WTC11 (cell line): ENCODE measurements at regions not wholly inside any gene's neighbourhood (a gene's known extent, or its start where the extent isn't known, plus 50 kb on each side); places are given as distances from the start of the nearest gene placed in this dataset.

Source experiments
- ATAC-seq: fragments of 200-7000 bp; cut with Tn5 transposase; 2 replicates; pipeline ENCODE4 v1.10.0; 2021; ENCODE audit warnings: mild to moderate bottlenecking, moderate library complexity
- CTCF ChIA-PET: fragments of 300-600 bp; sonication (Branson Sonifier 250); formaldehyde crosslinking; loops from one replicate; lab custom pipeline; 2021; ENCODE audit warnings: antibody characterized with exemption; lab: Charles Lee
- POLR2A ChIA-PET: fragments of 350-600 bp; sonication (Branson Sonifier 250); formaldehyde crosslinking; loops from one replicate; lab custom pipeline; 2021; ENCODE audit warnings: antibody characterized with exemption; lab: Charles Lee
- DNase-seq: peaks from one replicate; pipeline ENCODE4 v3.0.0; 2021; ENCODE audit warnings: low spot score
- H3K27ac Mint-ChIP-seq: 2 replicates; pipeline ENCODE4 v1.8.0; 2021; ENCODE audit warnings: mixed read lengths
- H3K27me3 Mint-ChIP-seq: 2 replicates; pipeline ENCODE4 v1.8.0; 2021; ENCODE audit warnings: low read depth, mild to moderate bottlenecking, moderate library complexity, mixed read lengths
- H3K36me3 Mint-ChIP-seq: 2 replicates; pipeline ENCODE4 v1.8.0; 2021; ENCODE audit warnings: mixed read lengths
- H3K4me1 Mint-ChIP-seq: 2 replicates; pipeline ENCODE4 v1.8.0; 2022; ENCODE audit warnings: mixed read lengths
- H3K4me3 Mint-ChIP-seq: 2 replicates; pipeline ENCODE4 v1.8.0; 2021; ENCODE audit warnings: mild to moderate bottlenecking, moderate library complexity, mixed read lengths
- H3K9me3 Mint-ChIP-seq: 2 replicates; pipeline ENCODE4 v1.8.0; 2021; ENCODE audit warnings: mixed read lengths
- ATF1 ChIP-seq: sonication (generic); formaldehyde crosslinking; IDR thresholded peaks from 2 replicates; pipeline ENCODE4 v1.8.1; 2023; ENCODE audit warnings: mild to moderate bottlenecking, moderate library complexity, missing genetic modification reagents
- CBFB ChIP-seq: sonication (generic); formaldehyde crosslinking; IDR thresholded peaks from 2 replicates; pipeline ENCODE4 v1.8.1; 2022; ENCODE audit warnings: mild to moderate bottlenecking, low read depth, missing genetic modification reagents
- FOXJ3 ChIP-seq: sonication (generic); formaldehyde crosslinking; IDR thresholded peaks from 2 replicates; pipeline ENCODE4 v1.9.0; 2021; ENCODE audit warnings: missing genetic modification reagents, mild to moderate bottlenecking, borderline replicate concordance
- FOXP1 ChIP-seq: sonication (generic); formaldehyde crosslinking; IDR thresholded peaks from 2 replicates; pipeline ENCODE4 v1.8.0; 2022; ENCODE audit warnings: missing genetic modification reagents, mild to moderate bottlenecking, moderate library complexity, borderline replicate concordance
- GABPB1 ChIP-seq: sonication (generic); formaldehyde crosslinking; IDR thresholded peaks from 2 replicates; pipeline ENCODE4 v1.8.1; 2023; ENCODE audit warnings: mild to moderate bottlenecking, missing genetic modification reagents
- MYBL2 ChIP-seq: sonication (generic); formaldehyde crosslinking; IDR thresholded peaks from 2 replicates; pipeline ENCODE4 v1.8.1; 2023; ENCODE audit warnings: mild to moderate bottlenecking, moderate library complexity, missing genetic modification reagents
- NR3C1 ChIP-seq: sonication (generic); formaldehyde crosslinking; conservative IDR thresholded peaks from 2 replicates; pipeline ENCODE4 v1.8.1; 2023; ENCODE audit warnings: low read depth, mild to moderate bottlenecking, missing genetic modification reagents
- RELA ChIP-seq: sonication (generic); formaldehyde crosslinking; IDR thresholded peaks from 2 replicates; pipeline ENCODE4 v1.8.1; 2022; ENCODE audit warnings: missing genetic modification reagents, mild to moderate bottlenecking, borderline replicate concordance
- SMAD3 ChIP-seq: sonication (generic); formaldehyde crosslinking; IDR thresholded peaks from 2 replicates; pipeline ENCODE4 v1.8.0; 2022; ENCODE audit warnings: missing genetic modification reagents, mild to moderate bottlenecking, borderline replicate concordance
- SMAD4 ChIP-seq: sonication (generic); formaldehyde crosslinking; IDR thresholded peaks from 2 replicates; pipeline ENCODE4 v1.8.0; 2022; ENCODE audit warnings: mild to moderate bottlenecking, missing genetic modification reagents
- SP1 ChIP-seq: sonication (generic); formaldehyde crosslinking; conservative IDR thresholded peaks from 2 replicates; pipeline ENCODE4 v1.8.1; 2022; ENCODE audit warnings: missing genetic modification reagents
- TCF7 ChIP-seq: sonication (generic); formaldehyde crosslinking; IDR thresholded peaks from 2 replicates; pipeline ENCODE4 v1.8.0; 2022; ENCODE audit warnings: mild to moderate bottlenecking, low read depth, missing genetic modification reagents, moderate library complexity
- TEAD1 ChIP-seq: sonication (generic); formaldehyde crosslinking; IDR thresholded peaks from 2 replicates; pipeline ENCODE4 v1.8.0; 2022; ENCODE audit warnings: mild to moderate bottlenecking, missing genetic modification reagents
- TP53 ChIP-seq: sonication (generic); formaldehyde crosslinking; IDR thresholded peaks from 2 replicates; pipeline ENCODE4 v1.8.1; 2023; ENCODE audit warnings: mild to moderate bottlenecking, missing genetic modification reagents
- ZBTB21 ChIP-seq: sonication (generic); formaldehyde crosslinking; IDR thresholded peaks from 2 replicates; pipeline ENCODE4 v1.8.1; 2023; ENCODE audit warnings: mild to moderate bottlenecking, missing genetic modification reagents, borderline replicate concordance
- ZNF263 ChIP-seq: sonication (generic); formaldehyde crosslinking; IDR thresholded peaks from 2 replicates; pipeline ENCODE4 v1.8.1; 2022; ENCODE audit warnings: low read depth, mild to moderate bottlenecking, moderate library complexity, missing genetic modification reagents
- ZNF423 ChIP-seq: fragments of 250-450 bp; sonication (Bioruptor Pico); IDR thresholded peaks from 2 replicates; pipeline ENCODE4 v2.1.2; 2022; ENCODE audit warnings: mild to moderate bottlenecking, moderate library complexity
- TF ChIP-seq, protein P1 (sequence below): sonication (generic); formaldehyde crosslinking; IDR thresholded peaks from 2 replicates; pipeline ENCODE4 v1.8.1; 2023; ENCODE audit warnings: mild to moderate bottlenecking, moderate library complexity, missing genetic modification reagents
- TF ChIP-seq, protein P2 (sequence below): sonication (generic); formaldehyde crosslinking; IDR thresholded peaks from 2 replicates; pipeline ENCODE4 v1.8.0; 2023; ENCODE audit warnings: mild to moderate bottlenecking, missing genetic modification reagents
- TF ChIP-seq, protein P3 (sequence below): sonication (generic); formaldehyde crosslinking; IDR thresholded peaks from 2 replicates; pipeline ENCODE4 v1.8.0; 2022; ENCODE audit warnings: missing genetic modification reagents
- TF ChIP-seq, protein P4 (sequence below): fragments of 250-450 bp; sonication (Bioruptor Pico); IDR thresholded peaks from 2 replicates; pipeline ENCODE4 v1.9.0; 2021; ENCODE audit warnings: mild to moderate bottlenecking
- TF ChIP-seq, protein P5 (sequence below): sonication (generic); formaldehyde crosslinking; IDR thresholded peaks from 2 replicates; pipeline ENCODE4 v1.8.0; 2023; ENCODE audit warnings: missing genetic modification reagents, mild to moderate bottlenecking, borderline replicate concordance
- TF ChIP-seq, protein P6 (sequence below): fragments of 200-600 bp; IDR thresholded peaks from 2 replicates; pipeline ENCODE4 v1.8.0; 2022; ENCODE audit warnings: antibody characterized with exemption

DNA sequence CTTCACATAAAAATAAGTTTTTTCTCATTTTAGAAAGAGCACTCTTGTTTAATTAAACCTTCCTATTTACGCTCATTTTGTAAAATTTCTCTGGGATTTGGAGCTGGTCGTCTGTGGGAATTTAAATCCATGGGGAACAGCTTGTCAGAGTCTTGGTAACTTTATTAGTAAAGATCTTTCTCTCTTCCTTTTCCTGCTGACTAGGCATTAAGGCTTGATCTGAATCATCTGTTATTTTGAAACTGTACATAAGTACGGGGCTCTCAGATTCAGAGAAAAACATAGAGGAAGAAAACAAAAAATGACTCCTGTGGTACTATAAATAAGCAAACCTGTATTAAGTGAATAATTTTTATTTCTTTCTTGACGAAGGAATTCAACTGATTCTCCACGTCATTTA lies 150.2 kb downstream of the ST6GAL2 start:
- ChIA-PET CTCF (no interaction called here), POLR2A (no interaction called here)
- TF ChIP-seq CBFB (no peak), TCF7 (CRISPR knock-in tag) (no peak), ZBTB21 (CRISPR knock-in tag) (no peak), MYBL2 (CRISPR knock-in tag) (no peak), ATF1 (no peak), TEAD1 (CRISPR knock-in tag) (no peak), FOXP1 (CRISPR knock-in tag) (no peak), ZNF263 (CRISPR knock-in tag) (no peak), TP53 (CRISPR knock-in tag) (no peak), SMAD3 (CRISPR knock-in tag) (no peak)
- TF ChIP-seq, protein P1, sequence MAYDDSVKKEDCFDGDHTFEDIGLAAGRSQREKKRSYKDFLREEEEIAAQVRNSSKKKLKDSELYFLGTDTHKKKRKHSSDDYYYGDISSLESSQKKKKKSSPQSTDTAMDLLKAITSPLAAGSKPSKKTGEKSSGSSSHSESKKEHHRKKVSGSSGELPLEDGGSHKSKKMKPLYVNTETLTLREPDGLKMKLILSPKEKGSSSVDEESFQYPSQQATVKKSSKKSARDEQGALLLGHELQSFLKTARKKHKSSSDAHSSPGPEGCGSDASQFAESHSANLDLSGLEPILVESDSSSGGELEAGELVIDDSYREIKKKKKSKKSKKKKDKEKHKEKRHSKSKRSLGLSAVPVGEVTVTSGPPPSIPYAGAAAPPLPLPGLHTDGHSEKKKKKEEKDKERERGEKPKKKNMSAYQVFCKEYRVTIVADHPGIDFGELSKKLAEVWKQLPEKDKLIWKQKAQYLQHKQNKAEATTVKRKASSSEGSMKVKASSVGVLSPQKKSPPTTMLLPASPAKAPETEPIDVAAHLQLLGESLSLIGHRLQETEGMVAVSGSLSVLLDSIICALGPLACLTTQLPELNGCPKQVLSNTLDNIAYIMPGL (CRISPR knock-in tag) = no peak
- TF ChIP-seq, protein P2, sequence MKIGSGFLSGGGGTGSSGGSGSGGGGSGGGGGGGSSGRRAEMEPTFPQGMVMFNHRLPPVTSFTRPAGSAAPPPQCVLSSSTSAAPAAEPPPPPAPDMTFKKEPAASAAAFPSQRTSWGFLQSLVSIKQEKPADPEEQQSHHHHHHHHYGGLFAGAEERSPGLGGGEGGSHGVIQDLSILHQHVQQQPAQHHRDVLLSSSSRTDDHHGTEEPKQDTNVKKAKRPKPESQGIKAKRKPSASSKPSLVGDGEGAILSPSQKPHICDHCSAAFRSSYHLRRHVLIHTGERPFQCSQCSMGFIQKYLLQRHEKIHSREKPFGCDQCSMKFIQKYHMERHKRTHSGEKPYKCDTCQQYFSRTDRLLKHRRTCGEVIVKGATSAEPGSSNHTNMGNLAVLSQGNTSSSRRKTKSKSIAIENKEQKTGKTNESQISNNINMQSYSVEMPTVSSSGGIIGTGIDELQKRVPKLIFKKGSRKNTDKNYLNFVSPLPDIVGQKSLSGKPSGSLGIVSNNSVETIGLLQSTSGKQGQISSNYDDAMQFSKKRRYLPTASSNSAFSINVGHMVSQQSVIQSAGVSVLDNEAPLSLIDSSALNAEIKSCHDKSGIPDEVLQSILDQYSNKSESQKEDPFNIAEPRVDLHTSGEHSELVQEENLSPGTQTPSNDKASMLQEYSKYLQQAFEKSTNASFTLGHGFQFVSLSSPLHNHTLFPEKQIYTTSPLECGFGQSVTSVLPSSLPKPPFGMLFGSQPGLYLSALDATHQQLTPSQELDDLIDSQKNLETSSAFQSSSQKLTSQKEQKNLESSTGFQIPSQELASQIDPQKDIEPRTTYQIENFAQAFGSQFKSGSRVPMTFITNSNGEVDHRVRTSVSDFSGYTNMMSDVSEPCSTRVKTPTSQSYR (CRISPR knock-in tag) = no peak
- TF ChIP-seq, protein P3, sequence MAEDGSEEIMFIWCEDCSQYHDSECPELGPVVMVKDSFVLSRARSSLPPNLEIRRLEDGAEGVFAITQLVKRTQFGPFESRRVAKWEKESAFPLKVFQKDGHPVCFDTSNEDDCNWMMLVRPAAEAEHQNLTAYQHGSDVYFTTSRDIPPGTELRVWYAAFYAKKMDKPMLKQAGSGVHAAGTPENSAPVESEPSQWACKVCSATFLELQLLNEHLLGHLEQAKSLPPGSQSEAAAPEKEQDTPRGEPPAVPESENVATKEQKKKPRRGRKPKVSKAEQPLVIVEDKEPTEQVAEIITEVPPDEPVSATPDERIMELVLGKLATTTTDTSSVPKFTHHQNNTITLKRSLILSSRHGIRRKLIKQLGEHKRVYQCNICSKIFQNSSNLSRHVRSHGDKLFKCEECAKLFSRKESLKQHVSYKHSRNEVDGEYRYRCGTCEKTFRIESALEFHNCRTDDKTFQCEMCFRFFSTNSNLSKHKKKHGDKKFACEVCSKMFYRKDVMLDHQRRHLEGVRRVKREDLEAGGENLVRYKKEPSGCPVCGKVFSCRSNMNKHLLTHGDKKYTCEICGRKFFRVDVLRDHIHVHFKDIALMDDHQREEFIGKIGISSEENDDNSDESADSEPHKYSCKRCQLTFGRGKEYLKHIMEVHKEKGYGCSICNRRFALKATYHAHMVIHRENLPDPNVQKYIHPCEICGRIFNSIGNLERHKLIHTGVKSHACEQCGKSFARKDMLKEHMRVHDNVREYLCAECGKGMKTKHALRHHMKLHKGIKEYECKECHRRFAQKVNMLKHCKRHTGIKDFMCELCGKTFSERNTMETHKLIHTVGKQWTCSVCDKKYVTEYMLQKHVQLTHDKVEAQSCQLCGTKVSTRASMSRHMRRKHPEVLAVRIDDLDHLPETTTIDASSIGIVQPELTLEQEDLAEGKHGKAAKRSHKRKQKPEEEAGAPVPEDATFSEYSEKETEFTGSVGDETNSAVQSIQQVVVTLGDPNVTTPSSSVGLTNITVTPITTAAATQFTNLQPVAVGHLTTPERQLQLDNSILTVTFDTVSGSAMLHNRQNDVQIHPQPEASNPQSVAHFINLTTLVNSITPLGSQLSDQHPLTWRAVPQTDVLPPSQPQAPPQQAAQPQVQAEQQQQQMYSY = no peak
- TF ChIP-seq, protein P4, sequence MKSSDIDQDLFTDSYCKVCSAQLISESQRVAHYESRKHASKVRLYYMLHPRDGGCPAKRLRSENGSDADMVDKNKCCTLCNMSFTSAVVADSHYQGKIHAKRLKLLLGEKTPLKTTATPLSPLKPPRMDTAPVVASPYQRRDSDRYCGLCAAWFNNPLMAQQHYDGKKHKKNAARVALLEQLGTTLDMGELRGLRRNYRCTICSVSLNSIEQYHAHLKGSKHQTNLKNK (CRISPR knock-in tag) = no peak
- Mint-ChIP-seq H3K36me3 (peaks cover 14% of the 10 kb centered on the region), H3K9me3 (peaks cover 37% of the 10 kb centered on the region), H3K4me1 (peaks cover 14% of the 10 kb centered on the region), H3K27me3 (peaks cover 47% of the 10 kb centered on the region), H3K4me3 (no peak overlapping the region), H3K27ac (no peak overlapping the region)
- DNase-seq = no peak
- ATAC-seq = no peak

DNA sequence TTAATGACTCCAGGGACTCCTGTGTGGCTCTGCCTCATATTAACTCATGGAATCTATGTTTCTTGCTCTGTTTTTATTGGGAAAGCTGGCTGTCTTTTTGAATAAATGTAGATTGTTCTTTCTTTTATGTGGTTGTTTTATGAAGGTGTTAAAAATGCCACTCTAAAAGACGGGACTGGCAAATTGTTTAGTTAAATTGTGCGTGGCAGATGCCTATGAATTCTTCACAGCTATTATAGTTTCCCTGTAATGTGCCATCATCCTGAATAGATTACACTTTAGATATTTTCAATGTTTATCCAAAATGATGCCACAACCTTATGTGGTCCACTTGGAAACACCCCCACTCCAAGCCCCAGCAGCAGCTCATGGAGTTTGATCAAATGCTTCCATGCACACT lies 149.7 kb downstream of the ST6GAL2 start:
- ATAC-seq (no peak), DNase-seq (no peak)
- Mint-ChIP-seq H3K4me3 (no peak overlapping the region), H3K27me3 (peaks cover 47% of the 10 kb centered on the region), H3K4me1 (peaks cover 14% of the 10 kb centered on the region), H3K36me3 (peaks cover 14% of the 10 kb centered on the region), H3K27ac (no peak overlapping the region), H3K9me3 (peaks cover 37% of the 10 kb centered on the region)
- CTCF ChIA-PET = no interaction called here
- POLR2A ChIA-PET = no interaction called here
- TF ChIP-seq RELA (CRISPR knock-in tag) (no peak), SMAD4 (CRISPR knock-in tag) (no peak), GABPB1 (no peak), FOXJ3 (CRISPR knock-in tag) (no peak), ZNF423 (CRISPR knock-in tag) (no peak), NR3C1 (no peak), SP1 (CRISPR knock-in tag) (no peak)
- TF ChIP-seq, protein P5, sequence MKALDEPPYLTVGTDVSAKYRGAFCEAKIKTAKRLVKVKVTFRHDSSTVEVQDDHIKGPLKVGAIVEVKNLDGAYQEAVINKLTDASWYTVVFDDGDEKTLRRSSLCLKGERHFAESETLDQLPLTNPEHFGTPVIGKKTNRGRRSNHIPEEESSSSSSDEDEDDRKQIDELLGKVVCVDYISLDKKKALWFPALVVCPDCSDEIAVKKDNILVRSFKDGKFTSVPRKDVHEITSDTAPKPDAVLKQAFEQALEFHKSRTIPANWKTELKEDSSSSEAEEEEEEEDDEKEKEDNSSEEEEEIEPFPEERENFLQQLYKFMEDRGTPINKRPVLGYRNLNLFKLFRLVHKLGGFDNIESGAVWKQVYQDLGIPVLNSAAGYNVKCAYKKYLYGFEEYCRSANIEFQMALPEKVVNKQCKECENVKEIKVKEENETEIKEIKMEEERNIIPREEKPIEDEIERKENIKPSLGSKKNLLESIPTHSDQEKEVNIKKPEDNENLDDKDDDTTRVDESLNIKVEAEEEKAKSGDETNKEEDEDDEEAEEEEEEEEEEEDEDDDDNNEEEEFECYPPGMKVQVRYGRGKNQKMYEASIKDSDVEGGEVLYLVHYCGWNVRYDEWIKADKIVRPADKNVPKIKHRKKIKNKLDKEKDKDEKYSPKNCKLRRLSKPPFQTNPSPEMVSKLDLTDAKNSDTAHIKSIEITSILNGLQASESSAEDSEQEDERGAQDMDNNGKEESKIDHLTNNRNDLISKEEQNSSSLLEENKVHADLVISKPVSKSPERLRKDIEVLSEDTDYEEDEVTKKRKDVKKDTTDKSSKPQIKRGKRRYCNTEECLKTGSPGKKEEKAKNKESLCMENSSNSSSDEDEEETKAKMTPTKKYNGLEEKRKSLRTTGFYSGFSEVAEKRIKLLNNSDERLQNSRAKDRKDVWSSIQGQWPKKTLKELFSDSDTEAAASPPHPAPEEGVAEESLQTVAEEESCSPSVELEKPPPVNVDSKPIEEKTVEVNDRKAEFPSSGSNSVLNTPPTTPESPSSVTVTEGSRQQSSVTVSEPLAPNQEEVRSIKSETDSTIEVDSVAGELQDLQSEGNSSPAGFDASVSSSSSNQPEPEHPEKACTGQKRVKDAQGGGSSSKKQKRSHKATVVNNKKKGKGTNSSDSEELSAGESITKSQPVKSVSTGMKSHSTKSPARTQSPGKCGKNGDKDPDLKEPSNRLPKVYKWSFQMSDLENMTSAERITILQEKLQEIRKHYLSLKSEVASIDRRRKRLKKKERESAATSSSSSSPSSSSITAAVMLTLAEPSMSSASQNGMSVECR (CRISPR knock-in tag) = no peak
- TF ChIP-seq, protein P6, sequence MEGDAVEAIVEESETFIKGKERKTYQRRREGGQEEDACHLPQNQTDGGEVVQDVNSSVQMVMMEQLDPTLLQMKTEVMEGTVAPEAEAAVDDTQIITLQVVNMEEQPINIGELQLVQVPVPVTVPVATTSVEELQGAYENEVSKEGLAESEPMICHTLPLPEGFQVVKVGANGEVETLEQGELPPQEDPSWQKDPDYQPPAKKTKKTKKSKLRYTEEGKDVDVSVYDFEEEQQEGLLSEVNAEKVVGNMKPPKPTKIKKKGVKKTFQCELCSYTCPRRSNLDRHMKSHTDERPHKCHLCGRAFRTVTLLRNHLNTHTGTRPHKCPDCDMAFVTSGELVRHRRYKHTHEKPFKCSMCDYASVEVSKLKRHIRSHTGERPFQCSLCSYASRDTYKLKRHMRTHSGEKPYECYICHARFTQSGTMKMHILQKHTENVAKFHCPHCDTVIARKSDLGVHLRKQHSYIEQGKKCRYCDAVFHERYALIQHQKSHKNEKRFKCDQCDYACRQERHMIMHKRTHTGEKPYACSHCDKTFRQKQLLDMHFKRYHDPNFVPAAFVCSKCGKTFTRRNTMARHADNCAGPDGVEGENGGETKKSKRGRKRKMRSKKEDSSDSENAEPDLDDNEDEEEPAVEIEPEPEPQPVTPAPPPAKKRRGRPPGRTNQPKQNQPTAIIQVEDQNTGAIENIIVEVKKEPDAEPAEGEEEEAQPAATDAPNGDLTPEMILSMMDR = no peak
